ENCODE measurements at regions not wholly inside any gene's neighbourhood (a gene's known extent, or its start where the extent isn't known, plus 50 kb on each side); places are given as distances from the start of the nearest gene placed in this dataset.

DNA sequence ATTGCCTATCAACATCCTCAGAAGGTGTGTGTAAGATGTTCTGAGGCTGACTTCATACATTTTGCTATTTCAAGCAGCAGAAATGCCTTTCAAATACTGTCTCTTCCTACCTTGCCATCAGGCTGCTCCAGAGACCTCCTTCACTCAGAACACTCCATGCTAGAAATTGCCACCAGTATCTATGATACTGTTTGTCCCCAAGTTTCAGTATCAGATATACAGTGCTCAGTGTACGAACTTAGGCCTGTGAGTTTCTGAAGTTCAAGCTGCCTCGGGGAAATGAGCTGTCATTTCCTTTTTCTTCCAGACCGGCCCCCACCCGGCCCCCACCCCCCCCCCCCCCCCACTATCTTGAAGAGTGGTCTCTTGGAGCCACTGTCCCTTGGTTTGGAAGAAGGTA is 373.4 kb upstream of the CHRM2 start:
- TF ChIP-seq, protein P1, sequence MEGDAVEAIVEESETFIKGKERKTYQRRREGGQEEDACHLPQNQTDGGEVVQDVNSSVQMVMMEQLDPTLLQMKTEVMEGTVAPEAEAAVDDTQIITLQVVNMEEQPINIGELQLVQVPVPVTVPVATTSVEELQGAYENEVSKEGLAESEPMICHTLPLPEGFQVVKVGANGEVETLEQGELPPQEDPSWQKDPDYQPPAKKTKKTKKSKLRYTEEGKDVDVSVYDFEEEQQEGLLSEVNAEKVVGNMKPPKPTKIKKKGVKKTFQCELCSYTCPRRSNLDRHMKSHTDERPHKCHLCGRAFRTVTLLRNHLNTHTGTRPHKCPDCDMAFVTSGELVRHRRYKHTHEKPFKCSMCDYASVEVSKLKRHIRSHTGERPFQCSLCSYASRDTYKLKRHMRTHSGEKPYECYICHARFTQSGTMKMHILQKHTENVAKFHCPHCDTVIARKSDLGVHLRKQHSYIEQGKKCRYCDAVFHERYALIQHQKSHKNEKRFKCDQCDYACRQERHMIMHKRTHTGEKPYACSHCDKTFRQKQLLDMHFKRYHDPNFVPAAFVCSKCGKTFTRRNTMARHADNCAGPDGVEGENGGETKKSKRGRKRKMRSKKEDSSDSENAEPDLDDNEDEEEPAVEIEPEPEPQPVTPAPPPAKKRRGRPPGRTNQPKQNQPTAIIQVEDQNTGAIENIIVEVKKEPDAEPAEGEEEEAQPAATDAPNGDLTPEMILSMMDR (IDR thresholded peaks at IDR 0.05): no peak
- Mint-ChIP-seq H3K9me3 (no peaks in the 10 kb centered on the region), H3K4me1 (no peaks in the 10 kb centered on the region), H3K36me3 (ENCODE audit: low read depth) (no peaks in the 10 kb centered on the region), H3K27ac (no peak overlapping the region), H3K4me3 (no peak overlapping the region), H3K27me3 (ENCODE audit: low read depth, poor library complexity) (no peaks in the 10 kb centered on the region)
- no peak for DNase-seq

DNA sequence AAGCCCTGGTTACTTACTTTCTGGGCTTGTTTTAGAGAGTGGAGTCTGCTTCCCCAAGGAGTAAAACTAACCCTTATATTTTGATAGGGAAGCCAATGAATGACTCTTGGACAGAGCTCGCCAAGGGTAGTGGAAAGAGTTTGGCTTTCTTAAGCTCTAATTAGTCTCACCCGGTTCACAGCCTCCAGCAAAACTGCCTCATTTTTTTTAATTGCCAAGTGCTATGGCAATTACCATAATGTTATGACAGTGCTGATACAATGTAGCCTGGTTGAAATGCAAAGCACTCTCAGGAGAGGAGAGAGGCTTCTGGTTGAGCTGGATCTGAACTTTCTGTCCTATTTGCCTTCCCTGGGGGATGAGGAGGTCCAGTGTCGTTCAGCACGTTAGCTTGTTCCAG is 376.1 kb upstream of the CHRM2 start:
- DNase-seq: no peak
- H3K4me3 Mint-ChIP-seq: no peak overlapping the region

DNA sequence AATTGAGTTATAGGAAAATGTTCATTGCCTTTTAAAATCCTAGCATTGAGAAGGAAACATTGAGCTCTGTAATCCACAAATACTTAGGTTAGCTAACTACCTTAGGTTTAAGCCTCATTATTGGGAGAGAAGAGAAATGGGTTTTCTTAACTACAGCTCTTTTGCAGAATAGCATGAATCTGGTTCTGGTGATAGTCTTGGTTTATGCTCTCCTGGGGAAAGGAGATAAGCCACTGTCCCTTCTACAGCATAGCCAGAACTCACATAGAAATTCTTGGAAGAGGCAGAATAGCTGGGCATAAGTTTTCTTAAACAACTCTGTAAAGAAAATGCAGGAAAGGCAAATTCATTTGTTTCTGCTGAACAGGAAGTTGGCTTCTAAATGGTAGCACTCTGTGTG is 378.6 kb upstream of the CHRM2 start:
- no peak for DNase-seq
- no peaks in the 10 kb centered on the region for H3K27me3 Mint-ChIP-seq (ENCODE audit: low read depth, poor library complexity)
- no peak overlapping the region for H3K4me3 Mint-ChIP-seq
- H3K9me3 Mint-ChIP-seq: no peaks in the 10 kb centered on the region
- TF ChIP-seq, protein P1 (IDR thresholded peaks at IDR 0.05): no peak
- H3K4me1 Mint-ChIP-seq: no peaks in the 10 kb centered on the region
- H3K27ac Mint-ChIP-seq: no peak overlapping the region
- H3K36me3 Mint-ChIP-seq (ENCODE audit: low read depth): no peaks in the 10 kb centered on the region

More for the DNA sequence above, 376.1 kb upstream of the CHRM2 start:
- TF ChIP-seq, protein P1 (IDR thresholded peaks at IDR 0.05): no peak
- no peak overlapping the region for H3K27ac Mint-ChIP-seq
- H3K9me3 Mint-ChIP-seq: no peaks in the 10 kb centered on the region
- no peaks in the 10 kb centered on the region for H3K27me3 Mint-ChIP-seq (ENCODE audit: low read depth, poor library complexity)
- H3K36me3 Mint-ChIP-seq (ENCODE audit: low read depth): no peaks in the 10 kb centered on the region
- no peaks in the 10 kb centered on the region for H3K4me1 Mint-ChIP-seq

DNA sequence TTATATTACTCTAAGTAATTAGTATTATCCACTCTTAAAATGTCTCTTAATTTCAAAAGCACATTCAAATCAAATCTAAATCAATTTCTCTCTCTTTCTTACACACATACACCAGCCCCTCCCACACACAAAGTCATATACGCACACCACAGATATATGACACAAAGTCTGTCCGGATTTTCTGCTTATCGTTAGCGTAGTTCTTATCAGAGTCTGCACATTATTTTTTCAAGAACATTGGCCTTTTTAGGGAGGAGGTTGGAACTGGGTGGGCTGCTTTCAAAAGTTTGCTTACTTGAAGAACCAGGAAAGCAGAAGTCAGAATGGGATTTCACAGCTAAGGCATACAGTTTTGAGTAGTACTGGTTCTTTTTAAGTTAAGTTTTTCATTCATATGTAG is 387.6 kb upstream of the CHRM2 start:
- no peak overlapping the region for H3K4me3 Mint-ChIP-seq
- H3K27ac Mint-ChIP-seq: no peak overlapping the region
- peaks cover 4% of the 10 kb centered on the region for H3K27me3 Mint-ChIP-seq (ENCODE audit: low read depth, poor library complexity)
- H3K36me3 Mint-ChIP-seq (ENCODE audit: low read depth): no peaks in the 10 kb centered on the region
- no peak for DNase-seq
- H3K4me1 Mint-ChIP-seq: peaks cover 5% of the 10 kb centered on the region
- TF ChIP-seq, protein P1 (IDR thresholded peaks at IDR 0.05): no peak
- no peaks in the 10 kb centered on the region for H3K9me3 Mint-ChIP-seq

DNA sequence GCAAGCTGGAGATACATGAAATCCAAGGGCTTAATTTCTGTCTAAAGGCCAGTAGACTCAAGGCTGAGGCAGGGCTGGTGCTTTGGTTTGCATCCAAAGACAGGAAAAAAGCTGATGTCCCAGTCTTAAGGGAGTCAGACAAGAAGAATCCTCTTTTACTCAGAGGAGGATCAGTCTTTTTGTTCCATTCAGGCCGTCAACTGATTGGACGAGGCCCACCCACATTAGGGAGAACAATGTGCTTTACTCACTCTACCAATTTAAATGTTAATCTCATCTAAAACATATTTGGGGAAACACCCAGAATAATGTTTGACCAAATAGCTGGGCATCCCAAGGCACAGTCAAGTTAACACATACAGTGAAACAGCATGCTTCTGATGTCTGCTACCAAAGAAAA is 388.5 kb upstream of the CHRM2 start:
- Mint-ChIP-seq H3K27me3 (ENCODE audit: low read depth, poor library complexity) (peaks cover 4% of the 10 kb centered on the region), H3K4me1 (peaks cover 5% of the 10 kb centered on the region), H3K4me3 (no peak overlapping the region), H3K36me3 (ENCODE audit: low read depth) (no peaks in the 10 kb centered on the region), H3K27ac (no peak overlapping the region), H3K9me3 (no peaks in the 10 kb centered on the region)
- TF ChIP-seq, protein P1 (IDR thresholded peaks at IDR 0.05): no peak
- DNase-seq: no peak

DNA sequence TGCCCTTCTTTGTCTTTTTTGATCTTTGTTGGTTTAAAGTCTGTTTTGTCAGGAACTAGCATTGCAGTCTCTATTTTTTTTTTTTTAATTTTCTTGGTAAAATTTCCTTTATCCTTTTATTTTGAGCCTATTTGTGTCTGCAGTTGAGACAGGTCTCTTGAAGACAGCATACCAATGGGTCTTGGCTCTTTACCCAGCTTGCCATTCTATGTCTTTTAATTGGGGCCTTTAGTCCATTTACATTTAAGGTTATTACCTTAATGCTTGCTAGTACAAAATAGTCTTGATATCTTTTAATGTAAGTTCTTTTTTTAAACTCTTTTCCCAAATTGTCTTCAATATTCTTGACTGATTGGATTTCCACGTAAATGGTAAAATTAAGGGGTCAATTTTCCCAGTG is 398.3 kb upstream of the CHRM2 start:
- DNase-seq: no peak
- Mint-ChIP-seq H3K4me3 (no peak overlapping the region), H3K36me3 (ENCODE audit: low read depth) (peaks cover 12% of the 10 kb centered on the region), H3K27ac (no peak overlapping the region), H3K9me3 (peaks cover 46% of the 10 kb centered on the region), H3K27me3 (ENCODE audit: low read depth, poor library complexity) (no peaks in the 10 kb centered on the region), H3K4me1 (no peaks in the 10 kb centered on the region)
- TF ChIP-seq, protein P1 (IDR thresholded peaks at IDR 0.05): no peak
